Common myeloid progenitor, CD34-positive (primary cell): ENCODE measurements at regions not wholly inside any gene's neighbourhood (a gene's known extent, or its start where the extent isn't known, plus 50 kb on each side); places are given as distances from the start of the nearest gene placed in this dataset.

Source experiments
- CTCF ChIA-PET: fragments of 350-600 bp; sonication (Branson Sonifier 250); formaldehyde crosslinking; loops from one replicate; lab custom pipeline; 2021; ENCODE audit warnings: antibody characterized with exemption; lab: Charles Lee
- POLR2A ChIA-PET: fragments of 350-600 bp; sonication (Branson Sonifier 250); formaldehyde crosslinking; loops from one replicate; lab custom pipeline; 2021; ENCODE audit warnings: antibody characterized with exemption; lab: Charles Lee
- DNase-seq, 3 donors: peaks; one replicate each; pipeline versions ENCODE4 v3.0.0 to v3.0.0-alpha.2; 2013
- H3K27ac ChIP-seq, 2 experiments: 1 replicate in 1 of 2; 2 replicates in 1 of 2; pipeline ENCODE4 v1.7.0; 2013; ENCODE audit warnings: inconsistent platforms in 2 of 2, low read length in 2 of 2, mild to moderate bottlenecking in 2 of 2, low read depth in 1 of 2, moderate library complexity in 1 of 2; ENCODE audit not compliant: severe bottlenecking in 2 of 2, insufficient read depth in 1 of 2, poor library complexity in 1 of 2
- H3K27me3 ChIP-seq, 5 experiments: replicated peaks in 2 of 5; 1 replicate in 3 of 5; 2 replicates in 2 of 5; pipeline versions ENCODE4 v1.6.1 to v1.7.0; 2013; ENCODE audit warnings: low read length in 4 of 5, mild to moderate bottlenecking in 2 of 5, moderate library complexity in 2 of 5, inconsistent platforms in 1 of 5; ENCODE audit not compliant: insufficient read depth in 5 of 5, control insufficient read depth in 4 of 5
- H3K36me3 ChIP-seq, 4 experiments: 1 replicate in 2 of 4; 2 replicates in 2 of 4; pipeline versions ENCODE4 v1.6.1 to v1.7.0; 2013; ENCODE audit warnings: low read length in 3 of 4, control low read depth in 1 of 4, mild to moderate bottlenecking in 1 of 4; ENCODE audit not compliant: control insufficient read depth in 4 of 4, insufficient read depth in 4 of 4
- H3K4me1 ChIP-seq, 4 experiments: 1 replicate in 3 of 4; 2 replicates in 1 of 4; pipeline versions ENCODE4 v1.6.1 to v1.7.1; 2013; ENCODE audit warnings: low read length in 3 of 4, mild to moderate bottlenecking in 3 of 4, control low read depth in 1 of 4, inconsistent platforms in 1 of 4, moderate library complexity in 1 of 4; ENCODE audit not compliant: control insufficient read depth in 4 of 4, insufficient read depth in 4 of 4; ENCODE audit errors: control extremely low read depth in 1 of 4
- H3K4me3 ChIP-seq, 7 experiments: 1 replicate in 4 of 7; 2 replicates in 3 of 7; pipeline versions ENCODE4 v1.5.1 to v1.7.0; 2013; ENCODE audit warnings: mild to moderate bottlenecking in 7 of 7, low read length in 6 of 7, moderate library complexity in 6 of 7, inconsistent platforms in 2 of 7, low read depth in 2 of 7, control low read depth in 1 of 7; ENCODE audit not compliant: insufficient read depth in 4 of 7, control insufficient read depth in 1 of 7; ENCODE audit errors: extremely low read depth in 1 of 7
- H3K9me3 ChIP-seq, 5 experiments: 1 replicate in 4 of 5; 2 replicates in 1 of 5; pipeline versions ENCODE4 v1.6.1 to v1.7.1; 2013; ENCODE audit warnings: low read length in 4 of 5, mild to moderate bottlenecking in 2 of 5, inconsistent platforms in 1 of 5, low read depth in 1 of 5, moderate library complexity in 1 of 5; ENCODE audit not compliant: control insufficient read depth in 4 of 5, insufficient read depth in 2 of 5; ENCODE audit errors: control extremely low read depth in 1 of 5
- WGBS: methylation state at CpG from one replicate; pipeline ENCODE4 v1.1.5; 2013; ENCODE audit not compliant: insufficient coverage; 5-methylcytosine and 5-hydroxymethylcytosine counted together

- no peak overlapping the region for H3K27ac ChIP-seq
- H3K4me1 ChIP-seq: no peaks in the 10 kb centered on the region
- H3K36me3 ChIP-seq: no peaks in the 10 kb centered on the region
- 100% methylated on average over 2 of the region's 2 CpGs for WGBS
- ChIA-PET POLR2A (no interaction called here), CTCF (interaction anchor here (1.3 kb wide), 1 partner anchor 9 kb away, joined by 3 read pairs; no protein-coding TSS in a partner anchor)
- no peak for DNase-seq
- H3K27me3 ChIP-seq: no peaks in the 10 kb centered on the region
- H3K4me3 ChIP-seq: no peak overlapping the region
- H3K9me3 ChIP-seq: peaks cover 0 to 4% (median 2%) of the 10 kb centered on the region in 5 experiments
These were observed 94.6 kb upstream of the IQSEC1 start for GRCh38 chr3:13167829-13168228.

GRCh38 chr3:13167064-13167743 is 94.0 kb upstream of the IQSEC1 start:
- Histone ChIP-seq H3K4me1 (no peaks in the 10 kb centered on the region), H3K9me3 (peaks cover 0 to 4% (median 2%) of the 10 kb centered on the region in 5 experiments), H3K4me3 (no peak overlapping the region), H3K27me3 (no peaks in the 10 kb centered on the region), H3K36me3 (no peaks in the 10 kb centered on the region), H3K27ac (no peak overlapping the region)
- ChIA-PET CTCF (interaction anchor here (1.3 kb wide), 1 partner anchor 9 kb away, joined by 3 read pairs; no protein-coding TSS in a partner anchor), POLR2A (no interaction called here)
- no peak for DNase-seq
- 91% methylated on average over 8 of the region's 11 CpGs for WGBS

- Histone ChIP-seq H3K4me1 (no peaks in the 10 kb centered on the region), H3K9me3 (peaks cover 0 to 4% (median 2%) of the 10 kb centered on the region in 5 experiments), H3K4me3 (no peak overlapping the region), H3K27ac (no peak overlapping the region), H3K27me3 (no peaks in the 10 kb centered on the region), H3K36me3 (no peaks in the 10 kb centered on the region)
- 94% methylated on average over 11 of the region's 13 CpGs for WGBS
- no peak for DNase-seq
- CTCF ChIA-PET: interaction anchor here (1.1 kb wide), 1 partner anchor 12 kb away, joined by 5 read pairs; no protein-coding TSS in a partner anchor
- POLR2A ChIA-PET: no interaction called here
These were observed 93.2 kb upstream of the IQSEC1 start for GRCh38 chr3:13166243-13167063.

GRCh38 chr3:13165576-13165975 is 92.3 kb upstream of the IQSEC1 start:
- CTCF ChIA-PET: interaction anchor here (1.1 kb wide), 1 partner anchor 13 kb away, joined by 5 read pairs; no protein-coding TSS in a partner anchor
- Histone ChIP-seq H3K4me3 (no peak overlapping the region), H3K36me3 (no peaks in the 10 kb centered on the region), H3K9me3 (peaks cover 0 to 4% (median 2%) of the 10 kb centered on the region in 5 experiments), H3K27ac (no peak overlapping the region), H3K4me1 (no peaks in the 10 kb centered on the region), H3K27me3 (no peaks in the 10 kb centered on the region)
- no peak for DNase-seq
- POLR2A ChIA-PET: no interaction called here
- 98% methylated on average over 8 of the region's 9 CpGs for WGBS

- no peak overlapping the region for H3K27ac ChIP-seq
- 90% methylated on average over 5 of the region's 9 CpGs for WGBS
- peaks cover 0 to 3% (median under 1%) of the 10 kb centered on the region in 5 experiments for H3K9me3 ChIP-seq
- POLR2A ChIA-PET: no interaction called here
- no peaks in the 10 kb centered on the region for H3K36me3 ChIP-seq
- H3K4me3 ChIP-seq: no peak overlapping the region
- DNase-seq: no peak
- no peaks in the 10 kb centered on the region for H3K27me3 ChIP-seq
- H3K4me1 ChIP-seq: no peaks in the 10 kb centered on the region
- CTCF ChIA-PET: no interaction called here
These were observed 91.8 kb upstream of the IQSEC1 start for GRCh38 chr3:13164893-13165492.

- H3K36me3 ChIP-seq: no peaks in the 10 kb centered on the region
- POLR2A ChIA-PET: no interaction called here
- H3K4me1 ChIP-seq: no peaks in the 10 kb centered on the region
- H3K9me3 ChIP-seq: peaks cover 0 to 3% (median 0%) of the 10 kb centered on the region in 5 experiments
- H3K27me3 ChIP-seq: no peaks in the 10 kb centered on the region
- no peak overlapping the region for H3K27ac ChIP-seq
- 99% methylated on average over 16 of the region's 16 CpGs for WGBS
- CTCF ChIA-PET: no interaction called here
- H3K4me3 ChIP-seq: no peak overlapping the region
- DNase-seq: no peak
These were observed 90.7 kb upstream of the IQSEC1 start for GRCh38 chr3:13163848-13164382.
